Upper lobe of left lung (tissue), 6 donors: ENCODE measurements at regions not wholly inside any gene's neighbourhood (a gene's known extent, or its start where the extent isn't known, plus 50 kb on each side); places are given as distances from the start of the nearest gene placed in this dataset.

ENCODE experiments used
- ATAC-seq, 2 donors: fragments of 200-7000 bp; cut with Tn5 transposase; one replicate each; pipeline ENCODE4 v1.9.1; 2022; ENCODE audit warnings: mild to moderate bottlenecking in 2 of 2, moderate library complexity in 2 of 2; ENCODE audit not compliant: low FRiP score in 2 of 2
- DNase-seq, 2 donors: peaks; one replicate each; pipeline ENCODE4 v3.0.0-alpha.2; 2019 to 2020
- H3K27ac ChIP-seq, 4 donors: fragments of 200-600 bp; sonication (generic); one replicate each; pipeline ENCODE4 v1.5.1; 2016 to 2019
- H3K27me3 ChIP-seq, 4 donors: fragments of 200-600 bp; sonication (generic); one replicate each; pipeline ENCODE4 v1.5.1; 2017 to 2019
- H3K36me3 ChIP-seq, 4 donors: fragments of 200-600 bp; sonication (generic); one replicate each; pipeline ENCODE4 v1.5.1; 2016 to 2019
- H3K4me1 ChIP-seq, 4 donors: fragments of 200-600 bp; sonication (generic); one replicate each; pipeline ENCODE4 v1.5.1; 2018 to 2019
- H3K4me3 ChIP-seq, 4 donors: fragments of 200-600 bp; sonication (generic); one replicate each; pipeline ENCODE4 v1.5.1; 2017 to 2019; ENCODE audit warnings: mild to moderate bottlenecking in 2 of 4, moderate library complexity in 1 of 4
- H3K9me3 ChIP-seq, 4 donors: fragments of 200-600 bp; sonication (generic); one replicate each; pipeline ENCODE4 v1.5.1; 2018 to 2019
- CTCF ChIP-seq, 6 experiments: fragments of 450-650 bp in 4 of 6; fragments of 200-600 bp in 2 of 6; sonication (generic) in 2 of 6; IDR thresholded peaks; one replicate each; pipeline ENCODE4 v1.5.1; 2016 to 2019; ENCODE audit warnings: antibody characterized with exemption in 6 of 6
- EP300 ChIP-seq, 4 donors: sonication (generic); formaldehyde crosslinking; IDR thresholded peaks; one replicate each; pipeline ENCODE4 v1.5.1; 2017; ENCODE audit warnings: antibody characterized with exemption in 4 of 4, control low read depth in 2 of 4
- POLR2A ChIP-seq, 4 donors: fragments of 450-650 bp; IDR thresholded peaks; one replicate each; pipeline ENCODE4 v1.5.1; 2016 to 2017; ENCODE audit warnings: antibody characterized with exemption in 4 of 4, mild to moderate bottlenecking in 2 of 4
- POLR2AphosphoS5 ChIP-seq, 2 donors: sonication (generic); formaldehyde crosslinking; IDR thresholded peaks; one replicate each; pipeline ENCODE4 v1.5.1; 2017; ENCODE audit warnings: antibody characterized with exemption in 2 of 2
- WGBS, 2 donors: methylation state at CpG; one replicate each; pipeline ENCODE4 v1.1.5; 2017 to 2018; 5-methylcytosine and 5-hydroxymethylcytosine counted together
- donor health status: DM: no; HTN: no; CAD: no; lungs with moderate emphysema.
- donor health status: DM: no; HTN: yes; CAD: no; lungs with severe emphysema.

- Histone ChIP-seq H3K4me3 (no peak overlapping the region), H3K9me3 (peaks cover 0 to 10% (median 5%) of the 10 kb centered on the region in 4 donors), H3K36me3 (no peaks in the 10 kb centered on the region), H3K27ac (no peak overlapping the region), H3K4me1 (no peaks in the 10 kb centered on the region), H3K27me3 (no peaks in the 10 kb centered on the region)
- 28 to 55% methylated on average over 2 to 3 of the region's 3 CpGs for WGBS, 2 donors
- ATAC-seq (no peak), DNase-seq (no peak)
- TF ChIP-seq EP300 (IDR thresholded peaks at IDR 0.05): no peak
- no peak for TF ChIP-seq POLR2A (IDR thresholded peaks at IDR 0.05)
- TF ChIP-seq CTCF (IDR thresholded peaks at IDR 0.05): no peak
- TF ChIP-seq POLR2AphosphoS5 (IDR thresholded peaks at IDR 0.05): no peak
Measured at GRCh38 chr17:5701381-5701780, 117.1 kb upstream of the NLRP1 start.

GRCh38 chr17:5702951-5703510 lies 118.7 kb upstream of the NLRP1 start:
- 83 to 87% methylated on average over 5 to 6 of the region's 6 CpGs for WGBS, 2 donors
- TF ChIP-seq CTCF (IDR thresholded peaks at IDR 0.05) (no peak), EP300 (IDR thresholded peaks at IDR 0.05) (no peak), POLR2A (IDR thresholded peaks at IDR 0.05) (no peak), POLR2AphosphoS5 (IDR thresholded peaks at IDR 0.05) (no peak)
- Histone ChIP-seq H3K9me3 (peaks cover 0 to 10% (median 5%) of the 10 kb centered on the region in 4 donors), H3K27me3 (no peaks in the 10 kb centered on the region), H3K27ac (no peak overlapping the region), H3K4me1 (no peaks in the 10 kb centered on the region), H3K36me3 (no peaks in the 10 kb centered on the region), H3K4me3 (no peak overlapping the region)
- ATAC-seq (no peak), DNase-seq (no peak)

GRCh38 chr17:5703736-5704135 lies 119.4 kb upstream of the NLRP1 start:
- Histone ChIP-seq H3K9me3 (peaks cover 0 to 10% (median 5%) of the 10 kb centered on the region in 4 donors), H3K4me3 (no peak overlapping the region), H3K4me1 (no peaks in the 10 kb centered on the region), H3K27ac (no peak overlapping the region), H3K36me3 (no peaks in the 10 kb centered on the region), H3K27me3 (no peaks in the 10 kb centered on the region)
- TF ChIP-seq POLR2A (IDR thresholded peaks at IDR 0.05): no peak
- TF ChIP-seq CTCF (IDR thresholded peaks at IDR 0.05): no peak
- no peak for ATAC-seq
- DNase-seq: no peak
- 22 to 42% methylated on average over 2 of the region's 2 CpGs for WGBS, 2 donors

GRCh38 chr17:5705081-5705875 lies 121.0 kb upstream of the NLRP1 start:
- TF ChIP-seq EP300 (IDR thresholded peaks at IDR 0.05) (no peak), POLR2AphosphoS5 (IDR thresholded peaks at IDR 0.05) (no peak), CTCF (IDR thresholded peaks at IDR 0.05) (no peak), POLR2A (IDR thresholded peaks at IDR 0.05) (no peak)
- DNase-seq (no peak), ATAC-seq (no peak)
- Histone ChIP-seq H3K4me1 (no peaks in the 10 kb centered on the region), H3K9me3 (peaks cover 0 to 10% (median 5%) of the 10 kb centered on the region in 4 donors), H3K4me3 (no peak overlapping the region), H3K27ac (no peak overlapping the region), H3K27me3 (no peaks in the 10 kb centered on the region), H3K36me3 (no peaks in the 10 kb centered on the region)
- WGBS, 2 donors: 45 to 58% methylated on average over 11 to 12 of the region's 12 CpGs
